ENCODE measurements at regions not wholly inside any gene's neighbourhood (a gene's known extent, or its start where the extent isn't known, plus 50 kb on each side); places are given as distances from the start of the nearest gene placed in this dataset.

DNA sequence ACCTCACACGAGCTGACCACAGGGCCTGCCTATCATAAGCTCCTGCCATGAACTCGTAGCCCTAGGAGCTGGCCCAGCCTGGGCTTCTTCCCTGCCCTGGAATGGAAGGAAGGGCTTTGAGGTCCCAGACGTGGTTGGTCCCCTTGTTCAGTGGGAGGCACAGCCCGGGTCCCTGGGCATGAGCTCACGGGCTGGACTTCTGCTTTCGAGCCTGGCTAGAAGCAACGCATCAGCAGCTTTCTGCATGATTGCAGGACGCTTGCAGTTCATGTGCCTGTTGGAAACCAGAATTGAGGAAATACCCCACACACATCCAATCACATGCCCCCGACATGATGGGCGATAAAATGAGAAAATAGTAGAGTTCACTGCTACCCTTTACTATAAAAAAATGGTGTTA, 293.3 kb downstream of the MAF start:
- TF ChIP-seq RELA (CRISPR knock-in tag; IDR thresholded peaks at IDR 0.05; ENCODE audit: borderline replicate concordance): no peak
- TF ChIP-seq ETV6 (CRISPR knock-in tag; IDR thresholded peaks at IDR 0.05): no peak
- TF ChIP-seq FOXP1 (CRISPR knock-in tag; IDR thresholded peaks at IDR 0.05; ENCODE audit: borderline replicate concordance): no peak
- TF ChIP-seq, protein P1, sequence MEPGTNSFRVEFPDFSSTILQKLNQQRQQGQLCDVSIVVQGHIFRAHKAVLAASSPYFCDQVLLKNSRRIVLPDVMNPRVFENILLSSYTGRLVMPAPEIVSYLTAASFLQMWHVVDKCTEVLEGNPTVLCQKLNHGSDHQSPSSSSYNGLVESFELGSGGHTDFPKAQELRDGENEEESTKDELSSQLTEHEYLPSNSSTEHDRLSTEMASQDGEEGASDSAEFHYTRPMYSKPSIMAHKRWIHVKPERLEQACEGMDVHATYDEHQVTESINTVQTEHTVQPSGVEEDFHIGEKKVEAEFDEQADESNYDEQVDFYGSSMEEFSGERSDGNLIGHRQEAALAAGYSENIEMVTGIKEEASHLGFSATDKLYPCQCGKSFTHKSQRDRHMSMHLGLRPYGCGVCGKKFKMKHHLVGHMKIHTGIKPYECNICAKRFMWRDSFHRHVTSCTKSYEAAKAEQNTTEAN (CRISPR knock-in tag; IDR thresholded peaks at IDR 0.05): no peak
- TF ChIP-seq, protein P2, sequence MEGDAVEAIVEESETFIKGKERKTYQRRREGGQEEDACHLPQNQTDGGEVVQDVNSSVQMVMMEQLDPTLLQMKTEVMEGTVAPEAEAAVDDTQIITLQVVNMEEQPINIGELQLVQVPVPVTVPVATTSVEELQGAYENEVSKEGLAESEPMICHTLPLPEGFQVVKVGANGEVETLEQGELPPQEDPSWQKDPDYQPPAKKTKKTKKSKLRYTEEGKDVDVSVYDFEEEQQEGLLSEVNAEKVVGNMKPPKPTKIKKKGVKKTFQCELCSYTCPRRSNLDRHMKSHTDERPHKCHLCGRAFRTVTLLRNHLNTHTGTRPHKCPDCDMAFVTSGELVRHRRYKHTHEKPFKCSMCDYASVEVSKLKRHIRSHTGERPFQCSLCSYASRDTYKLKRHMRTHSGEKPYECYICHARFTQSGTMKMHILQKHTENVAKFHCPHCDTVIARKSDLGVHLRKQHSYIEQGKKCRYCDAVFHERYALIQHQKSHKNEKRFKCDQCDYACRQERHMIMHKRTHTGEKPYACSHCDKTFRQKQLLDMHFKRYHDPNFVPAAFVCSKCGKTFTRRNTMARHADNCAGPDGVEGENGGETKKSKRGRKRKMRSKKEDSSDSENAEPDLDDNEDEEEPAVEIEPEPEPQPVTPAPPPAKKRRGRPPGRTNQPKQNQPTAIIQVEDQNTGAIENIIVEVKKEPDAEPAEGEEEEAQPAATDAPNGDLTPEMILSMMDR (IDR thresholded peaks at IDR 0.05): no peak
